DOHH2 (cell line): ENCODE measurements at regions not wholly inside any gene's neighbourhood (a gene's known extent, or its start where the extent isn't known, plus 50 kb on each side); places are given as distances from the start of the nearest gene placed in this dataset.

Experiments
- EZH2phosphoT487 ChIP-seq: fragments of 200-600 bp; sonication (generic); IDR thresholded peaks from 2 replicates; pipeline ENCODE4 v1.6.1; 2017; ENCODE audit warnings: borderline replicate concordance, mild to moderate bottlenecking, antibody characterized with exemption, low read length, moderate library complexity, mixed read lengths
- TF ChIP-seq, protein P1 (sequence below): fragments of 200-600 bp; sonication (generic); IDR thresholded peaks from one replicate; pipeline ENCODE4 v1.5.1; 2014; ENCODE audit warnings: antibody characterized with exemption, mild to moderate bottlenecking, low read depth, low read length; ENCODE audit not compliant: poor library complexity, severe bottlenecking

- TF ChIP-seq, protein P1, sequence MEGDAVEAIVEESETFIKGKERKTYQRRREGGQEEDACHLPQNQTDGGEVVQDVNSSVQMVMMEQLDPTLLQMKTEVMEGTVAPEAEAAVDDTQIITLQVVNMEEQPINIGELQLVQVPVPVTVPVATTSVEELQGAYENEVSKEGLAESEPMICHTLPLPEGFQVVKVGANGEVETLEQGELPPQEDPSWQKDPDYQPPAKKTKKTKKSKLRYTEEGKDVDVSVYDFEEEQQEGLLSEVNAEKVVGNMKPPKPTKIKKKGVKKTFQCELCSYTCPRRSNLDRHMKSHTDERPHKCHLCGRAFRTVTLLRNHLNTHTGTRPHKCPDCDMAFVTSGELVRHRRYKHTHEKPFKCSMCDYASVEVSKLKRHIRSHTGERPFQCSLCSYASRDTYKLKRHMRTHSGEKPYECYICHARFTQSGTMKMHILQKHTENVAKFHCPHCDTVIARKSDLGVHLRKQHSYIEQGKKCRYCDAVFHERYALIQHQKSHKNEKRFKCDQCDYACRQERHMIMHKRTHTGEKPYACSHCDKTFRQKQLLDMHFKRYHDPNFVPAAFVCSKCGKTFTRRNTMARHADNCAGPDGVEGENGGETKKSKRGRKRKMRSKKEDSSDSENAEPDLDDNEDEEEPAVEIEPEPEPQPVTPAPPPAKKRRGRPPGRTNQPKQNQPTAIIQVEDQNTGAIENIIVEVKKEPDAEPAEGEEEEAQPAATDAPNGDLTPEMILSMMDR, result no peak
- TF ChIP-seq EZH2phosphoT487, result no peak
These were observed 478.1 kb upstream of the ZNF804A start for GRCh38 chr2:184119989-184120800.
